Liver (tissue), 3 donors: ENCODE measurements at regions not wholly inside any gene's neighbourhood (a gene's known extent, or its start where the extent isn't known, plus 50 kb on each side); places are given as distances from the start of the nearest gene placed in this dataset.

ENCODE experiments used
- CTCF ChIP-seq: fragments of 150-350 bp; IDR thresholded peaks from 2 replicates; pipeline ENCODE4 v1.5.1; 2017; ENCODE audit warnings: improper control_type of control experiment, low read depth, low read length; ENCODE audit not compliant: missing input control
- EGR1 ChIP-seq, 2 donors: IDR thresholded peaks; 2 replicates each; pipeline ENCODE4 v1.6.1; 2016 to 2018; ENCODE audit warnings: antibody characterized with exemption in 2 of 2, low read depth in 2 of 2
- FOXA1 ChIP-seq: IDR thresholded peaks from 2 replicates; pipeline ENCODE4 v1.6.1; 2016; ENCODE audit warnings: antibody characterized with exemption
- JUND ChIP-seq, 2 donors: IDR thresholded peaks; 2 replicates each; pipeline ENCODE4 v1.6.1; 2016; ENCODE audit warnings: antibody characterized with exemption in 2 of 2
- MAX ChIP-seq: IDR thresholded peaks from 2 replicates; pipeline ENCODE4 v1.6.1; 2016; ENCODE audit warnings: antibody characterized with exemption
- REST ChIP-seq: IDR thresholded peaks from 2 replicates; pipeline ENCODE4 v1.6.1; 2016; ENCODE audit warnings: antibody characterized with exemption, mild to moderate bottlenecking
- SP1 ChIP-seq: IDR thresholded peaks from 2 replicates; pipeline ENCODE4 v1.6.1; 2018; ENCODE audit warnings: antibody characterized with exemption, mild to moderate bottlenecking
- TAF1 ChIP-seq: conservative IDR thresholded peaks from 2 replicates; pipeline ENCODE4 v1.6.1; 2016; ENCODE audit warnings: antibody characterized with exemption, mild to moderate bottlenecking
- YY1 ChIP-seq: IDR thresholded peaks from 2 replicates; pipeline ENCODE4 v1.6.1; 2016; ENCODE audit warnings: antibody characterized with exemption, mild to moderate bottlenecking
- ZBTB33 ChIP-seq: IDR thresholded peaks from 2 replicates; pipeline ENCODE4 v1.6.1; 2016; ENCODE audit warnings: antibody characterized with exemption
- donor health status: healthy.
- donor health status: healthy.

- TF ChIP-seq TAF1 (no peak), CTCF (no peak), YY1 (no peak), JUND (IDR thresholded peaks at IDR 0.05) (no peak), SP1 (no peak), MAX (no peak), ZBTB33 (no peak), REST (no peak), FOXA1 (no peak), EGR1 (IDR thresholded peaks at IDR 0.05; ENCODE audit: low read depth in 2 of 2) (no peak)
These were observed 188.9 kb upstream of the TNP1 start for GRCh38 chr2:217048730-217049129.
